OCI-LY3 (cell line): ENCODE measurements at regions not wholly inside any gene's neighbourhood (a gene's known extent, or its start where the extent isn't known, plus 50 kb on each side); places are given as distances from the start of the nearest gene placed in this dataset.
"Not testable (repeated sequence)": the region's sequence is repeated elsewhere in the genome, so short reads cannot be mapped to it uniquely, and the experiment has no call there.

Experiments
- H2AFZ ChIP-seq: fragments of 200-600, 300-600 bp; shearing (Covaris generic); 2 replicates; pipeline ENCODE4 v1.6.0; 2014; ENCODE audit warnings: antibody characterized with exemption, low read depth, low read length
- H3K27ac ChIP-seq: fragments of 200-600, 300-600 bp; sonication (generic); 2 replicates; pipeline ENCODE4 v1.5.1; 2014; ENCODE audit warnings: mild to moderate bottlenecking, low read length, moderate library complexity, mixed read lengths
- H3K27me3 ChIP-seq: fragments of 200-600, 300-600 bp; sonication (generic); 2 replicates; pipeline ENCODE4 v1.6.1; 2014; ENCODE audit warnings: low read depth, low read length, mixed read lengths
- H3K36me3 ChIP-seq: fragments of 200-600, 300-600 bp; sonication (generic); replicated peaks from 2 replicates; pipeline ENCODE3; 2014; ENCODE audit warnings: low read depth, low read length, mixed read lengths
- H3K4me1 ChIP-seq: fragments of 300-600, 200-600 bp; sonication (generic); 2 replicates; pipeline ENCODE4 v1.6.1; 2014; ENCODE audit warnings: low read length, mixed read lengths
- H3K4me2 ChIP-seq: fragments of 200-600, 300-600 bp; sonication (generic); 2 replicates; pipeline ENCODE4 v1.6.1; 2014; ENCODE audit warnings: low read length, mixed read lengths
- H3K4me3 ChIP-seq: fragments of 300-600, 200-600 bp; sonication (generic); 2 replicates; pipeline ENCODE4 v1.5.1; 2014; ENCODE audit warnings: antibody characterized with exemption, mild to moderate bottlenecking, low read length, moderate library complexity
- H3K79me2 ChIP-seq: fragments of 300-600, 200-600 bp; shearing (Covaris generic); 2 replicates; pipeline ENCODE4 v1.6.1; 2014; ENCODE audit warnings: mild to moderate bottlenecking, low read length, mixed read lengths
- H3K9ac ChIP-seq: fragments of 300-600, 200-600 bp; shearing (Covaris generic); 2 replicates; pipeline ENCODE4 v1.6.0; 2014; ENCODE audit warnings: mild to moderate bottlenecking, low read length, moderate library complexity
- H3K9me3 ChIP-seq: fragments of 200-600, 300-600 bp; shearing (Covaris generic); 2 replicates; pipeline ENCODE4 v1.6.1; 2014; ENCODE audit warnings: low read length, mixed read lengths; ENCODE audit not compliant: insufficient read depth
- H4K20me1 ChIP-seq: fragments of 200-600, 300-600 bp; sonication (generic); 2 replicates; pipeline ENCODE4 v1.6.1; 2016; ENCODE audit warnings: low read length, mixed read lengths; ENCODE audit not compliant: insufficient read depth
- CTCF ChIP-seq: fragments of 200-600, 300-600 bp; sonication (generic); IDR thresholded peaks from 2 replicates; pipeline ENCODE4 v1.5.1; 2014; ENCODE audit warnings: antibody characterized with exemption, low read length, low read depth
- EZH2phosphoT487 ChIP-seq: fragments of 200-600 bp; shearing (Covaris generic); IDR thresholded peaks from 2 replicates; pipeline ENCODE4 v1.6.1; 2018; ENCODE audit warnings: antibody characterized with exemption, mixed run types, low read depth

GRCh38 chr20:29874476-29875202 lies 1382.8 kb upstream of the DEFB115 start:
- H3K9me3 ChIP-seq: 0 out of 2 replicates have a peak, but pooled peaks cover 3% of the 10 kb centered on the region
- no peak overlapping the region for H2AFZ ChIP-seq
- H3K4me1 ChIP-seq: no peaks in the 10 kb centered on the region
- no peak overlapping the region for H3K27ac ChIP-seq
- no peaks in the 10 kb centered on the region for H3K27me3 ChIP-seq
- no peaks in the 10 kb centered on the region for H3K79me2 ChIP-seq
- H3K4me3 ChIP-seq: no peak overlapping the region
- H3K36me3 ChIP-seq: no peaks in the 10 kb centered on the region
- H4K20me1 ChIP-seq: no peaks in the 10 kb centered on the region
- no peak overlapping the region for H3K9ac ChIP-seq
- TF ChIP-seq CTCF (no peak), EZH2phosphoT487 (no peak)
- H3K4me2 ChIP-seq: no peak overlapping the region

GRCh38 chr20:29875321-29876083 lies 1382.0 kb upstream of the DEFB115 start:
- not testable (repeated sequence) for H3K4me2 ChIP-seq, H3K4me1 ChIP-seq, H3K9me3 ChIP-seq

GRCh38 chr20:29876084-29876910 lies 1381.2 kb upstream of the DEFB115 start:
- H3K4me3 ChIP-seq, H4K20me1 ChIP-seq, H3K4me1 ChIP-seq, H3K27ac ChIP-seq, H3K9ac ChIP-seq, H3K79me2 ChIP-seq, H3K36me3 ChIP-seq, H3K4me2 ChIP-seq, H2AFZ ChIP-seq, H3K27me3 ChIP-seq, H3K9me3 ChIP-seq: not testable (repeated sequence)

More at GRCh38 chr20:29875321-29876083, 1382.0 kb upstream of the DEFB115 start:
- H3K27ac ChIP-seq, H4K20me1 ChIP-seq, H3K27me3 ChIP-seq, H3K79me2 ChIP-seq, H3K9ac ChIP-seq, H2AFZ ChIP-seq, H3K4me3 ChIP-seq, H3K36me3 ChIP-seq: not testable (repeated sequence)

- no peak for TF ChIP-seq CTCF
- no peak for TF ChIP-seq EZH2phosphoT487
- 0 out of 2 replicates have a peak, but pooled peaks cover 3% of the 10 kb centered on the region for H3K9me3 ChIP-seq
- H3K4me3 ChIP-seq: no peak overlapping the region
- H3K36me3 ChIP-seq: no peaks in the 10 kb centered on the region
- no peaks in the 10 kb centered on the region for H3K27me3 ChIP-seq
- no peaks in the 10 kb centered on the region for H3K79me2 ChIP-seq
- H2AFZ ChIP-seq: no peak overlapping the region
- H3K27ac ChIP-seq: no peak overlapping the region
- H3K4me1 ChIP-seq: no peaks in the 10 kb centered on the region
- no peak overlapping the region for H3K9ac ChIP-seq
- H4K20me1 ChIP-seq: no peaks in the 10 kb centered on the region
- no peak overlapping the region for H3K4me2 ChIP-seq
These were observed 1380.6 kb upstream of the DEFB115 start for GRCh38 chr20:29876911-29877285.

GRCh38 chr20:29877411-29878280 lies 1379.8 kb upstream of the DEFB115 start:
- not testable (repeated sequence) for H3K27me3 ChIP-seq, H3K9ac ChIP-seq, H3K4me1 ChIP-seq, H3K4me3 ChIP-seq, H3K36me3 ChIP-seq, H2AFZ ChIP-seq, H3K4me2 ChIP-seq, H3K79me2 ChIP-seq, H4K20me1 ChIP-seq, H3K27ac ChIP-seq, H3K9me3 ChIP-seq
